ENCODE measurements at regions not wholly inside any gene's neighbourhood (a gene's known extent, or its start where the extent isn't known, plus 50 kb on each side); places are given as distances from the start of the nearest gene placed in this dataset.

DNA sequence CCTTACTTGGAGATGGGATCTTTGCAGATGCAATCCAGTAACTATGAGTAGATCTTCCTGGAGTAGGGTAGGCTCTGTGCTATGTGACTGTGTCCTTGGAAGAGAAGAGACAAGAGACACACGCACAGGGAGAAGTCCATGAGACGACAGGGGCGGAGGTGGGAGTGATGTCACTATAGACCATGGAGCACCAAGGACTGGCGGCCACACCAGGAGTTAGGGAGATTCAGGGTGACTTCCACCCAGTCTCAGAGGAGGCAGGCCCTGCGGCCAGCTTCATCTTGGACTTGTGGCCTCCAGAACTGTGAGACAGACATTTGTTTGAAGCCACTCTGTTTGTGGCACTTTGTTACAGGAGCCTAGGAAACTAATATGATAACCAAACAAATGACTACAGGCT is 177.8 kb downstream of the INHBB start:
- H3K9me3 Mint-ChIP-seq: peaks cover 0 to 8% of the 10 kb centered on the region in 2 experiments; a peak in 2 of 5 replicates
- no peaks in the 10 kb centered on the region for H3K23me2 ChIP-seq (ENCODE audit: insufficient read length, low read depth, low read length, poor library complexity, severe bottlenecking)
- H2BK15ac ChIP-seq (ENCODE audit: low read depth, low read length): no peak overlapping the region
- H3K18ac ChIP-seq (ENCODE audit: insufficient read length, low read depth, low read length): no peak overlapping the region
- H3K27ac Mint-ChIP-seq: no peak overlapping the region
- no peak overlapping the region for H2BK120ac ChIP-seq (ENCODE audit: low read depth, low read length, poor library complexity, severe bottlenecking)
- H3K79me2 ChIP-seq (ENCODE audit: insufficient read depth, low read length): no peaks in the 10 kb centered on the region
- H3K14ac ChIP-seq (ENCODE audit: insufficient read depth, low read length): no peak overlapping the region
- H4K91ac ChIP-seq (ENCODE audit: insufficient read length, low read depth, low read length): no peak overlapping the region
- H2AK5ac ChIP-seq (ENCODE audit: insufficient read length, low read length): no peak overlapping the region
- H4K8ac ChIP-seq (replicated peaks; ENCODE audit: insufficient read length, low read depth, low read length): no peak overlapping the region
- H3K36me3 Mint-ChIP-seq (ENCODE audit: insufficient read depth in 1 of 3, low read depth in 3 of 3): no peaks in the 10 kb centered on the region
- no peak overlapping the region for H3K4ac ChIP-seq (ENCODE audit: low read depth, low read length)
- H3K56ac ChIP-seq (ENCODE audit: insufficient read length, low read depth, low read length): no peak overlapping the region
- no peak overlapping the region for H3T11ph ChIP-seq (ENCODE audit: low read length)
- no peak overlapping the region for H2BK20ac ChIP-seq (ENCODE audit: low read depth, low read length, poor library complexity, severe bottlenecking)
- no peak overlapping the region for H3K23ac ChIP-seq (ENCODE audit: insufficient read length, low read depth, low read length)
- no peak overlapping the region for H3K9ac ChIP-seq (ENCODE audit: extremely low read depth, insufficient read length, low read length)
- H3K4me1 ChIP-seq (ENCODE audit: insufficient read depth, low read length): no peaks in the 10 kb centered on the region; the same call in 1 of the 2 replicates
- H3K27me3 Mint-ChIP-seq (ENCODE audit: low read depth): peaks cover 92% of the 10 kb centered on the region
- no peaks in the 10 kb centered on the region for H4K20me1 ChIP-seq (ENCODE audit: control insufficient read depth, insufficient read depth, insufficient read length)
- no peak overlapping the region for H2BK5ac ChIP-seq (ENCODE audit: insufficient read length, low read length)
- no peak overlapping the region for H4K5ac ChIP-seq (ENCODE audit: insufficient read length, low read depth, low read length)
- no peak overlapping the region for H3K27ac ChIP-seq (ENCODE audit: insufficient read length, low read depth, low read length)
- H2AFZ ChIP-seq (ENCODE audit: low read length): no peak overlapping the region
- no CpG with 5 or more reads among the region's 5 CpGs for WGBS (ENCODE audit: extremely low coverage, insufficient read length, low lambda C conversion rate)
- H3K4me1 Mint-ChIP-seq: peaks cover 13 to 31% of the 10 kb centered on the region in 2 experiments
- TF ChIP-seq, protein P1, sequence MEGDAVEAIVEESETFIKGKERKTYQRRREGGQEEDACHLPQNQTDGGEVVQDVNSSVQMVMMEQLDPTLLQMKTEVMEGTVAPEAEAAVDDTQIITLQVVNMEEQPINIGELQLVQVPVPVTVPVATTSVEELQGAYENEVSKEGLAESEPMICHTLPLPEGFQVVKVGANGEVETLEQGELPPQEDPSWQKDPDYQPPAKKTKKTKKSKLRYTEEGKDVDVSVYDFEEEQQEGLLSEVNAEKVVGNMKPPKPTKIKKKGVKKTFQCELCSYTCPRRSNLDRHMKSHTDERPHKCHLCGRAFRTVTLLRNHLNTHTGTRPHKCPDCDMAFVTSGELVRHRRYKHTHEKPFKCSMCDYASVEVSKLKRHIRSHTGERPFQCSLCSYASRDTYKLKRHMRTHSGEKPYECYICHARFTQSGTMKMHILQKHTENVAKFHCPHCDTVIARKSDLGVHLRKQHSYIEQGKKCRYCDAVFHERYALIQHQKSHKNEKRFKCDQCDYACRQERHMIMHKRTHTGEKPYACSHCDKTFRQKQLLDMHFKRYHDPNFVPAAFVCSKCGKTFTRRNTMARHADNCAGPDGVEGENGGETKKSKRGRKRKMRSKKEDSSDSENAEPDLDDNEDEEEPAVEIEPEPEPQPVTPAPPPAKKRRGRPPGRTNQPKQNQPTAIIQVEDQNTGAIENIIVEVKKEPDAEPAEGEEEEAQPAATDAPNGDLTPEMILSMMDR (conservative IDR thresholded peaks at IDR 0.05): no peak
- DNase-seq: no peak
- no peaks in the 10 kb centered on the region for H3K27me3 ChIP-seq (ENCODE audit: insufficient read depth, low read length)
- no peak overlapping the region for H3K4me3 Mint-ChIP-seq
- no peaks in the 10 kb centered on the region for H3K79me1 ChIP-seq (ENCODE audit: insufficient read depth, low read depth, low read length, poor library complexity, severe bottlenecking)
- H3K9me3 ChIP-seq (ENCODE audit: control insufficient read depth, low read depth, low read length): no peaks in the 10 kb centered on the region
- no peak overlapping the region for H3K4me2 ChIP-seq (ENCODE audit: insufficient read depth, insufficient read length, low read length)
- no peak overlapping the region for H2BK12ac ChIP-seq (ENCODE audit: insufficient read length, low read depth, low read length)

All from H9 (cell line).